Fibroblast of mammary gland (primary cell): ENCODE measurements at regions not wholly inside any gene's neighbourhood (a gene's known extent, or its start where the extent isn't known, plus 50 kb on each side); places are given as distances from the start of the nearest gene placed in this dataset.

Experiments used
- DNase-seq: peaks from one replicate; pipeline ENCODE4 v3.0.0-alpha.2; 2010; ENCODE audit warnings: low read depth
- H3K4me3 ChIP-seq: 2 replicates; pipeline ENCODE4 v1.5.1; 2011; ENCODE audit warnings: low read depth, mild to moderate bottlenecking, low read length, moderate library complexity; ENCODE audit not compliant: control insufficient read depth
- TF ChIP-seq, protein P1 (sequence below): conservative IDR thresholded peaks from 2 replicates; pipeline ENCODE4 v1.5.1; 2011; ENCODE audit warnings: low read depth, low read length, inconsistent platforms; ENCODE audit not compliant: control insufficient read depth, insufficient read depth

DNA sequence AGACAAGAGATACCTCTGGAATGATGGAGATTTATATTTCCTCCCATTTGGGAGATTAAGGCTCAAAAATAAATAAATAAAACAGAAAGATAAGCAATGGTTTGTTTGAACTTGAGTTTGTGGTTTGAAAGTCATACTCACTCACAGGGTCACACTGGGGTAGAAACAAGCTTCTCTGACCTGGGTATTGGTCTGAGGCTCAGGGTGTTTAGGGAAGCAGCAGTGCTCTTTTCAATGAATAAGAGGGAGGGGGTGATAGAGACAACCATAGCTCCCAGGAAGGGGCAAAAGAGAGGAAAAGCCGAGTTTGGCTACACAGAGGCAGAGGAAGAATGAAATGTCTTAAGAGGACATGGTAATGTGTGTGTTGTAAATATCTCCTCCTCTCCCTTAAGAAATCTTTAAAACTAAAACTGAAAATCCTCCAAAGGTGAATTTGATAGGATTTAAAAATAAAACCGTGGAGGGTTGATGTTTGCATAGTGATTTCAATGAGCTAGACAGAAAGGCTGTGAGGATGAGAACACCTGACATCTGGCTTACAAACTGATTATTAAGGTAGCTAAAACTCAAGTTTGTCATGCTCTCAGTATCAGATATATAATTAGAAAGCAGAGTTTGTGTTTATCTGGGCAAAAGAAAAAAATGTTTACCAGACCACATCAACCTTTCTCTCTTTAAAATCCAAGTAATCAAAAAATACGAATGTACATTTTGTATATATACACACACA is 159.9 kb upstream of the TMEFF2 start:
- TF ChIP-seq, protein P1, sequence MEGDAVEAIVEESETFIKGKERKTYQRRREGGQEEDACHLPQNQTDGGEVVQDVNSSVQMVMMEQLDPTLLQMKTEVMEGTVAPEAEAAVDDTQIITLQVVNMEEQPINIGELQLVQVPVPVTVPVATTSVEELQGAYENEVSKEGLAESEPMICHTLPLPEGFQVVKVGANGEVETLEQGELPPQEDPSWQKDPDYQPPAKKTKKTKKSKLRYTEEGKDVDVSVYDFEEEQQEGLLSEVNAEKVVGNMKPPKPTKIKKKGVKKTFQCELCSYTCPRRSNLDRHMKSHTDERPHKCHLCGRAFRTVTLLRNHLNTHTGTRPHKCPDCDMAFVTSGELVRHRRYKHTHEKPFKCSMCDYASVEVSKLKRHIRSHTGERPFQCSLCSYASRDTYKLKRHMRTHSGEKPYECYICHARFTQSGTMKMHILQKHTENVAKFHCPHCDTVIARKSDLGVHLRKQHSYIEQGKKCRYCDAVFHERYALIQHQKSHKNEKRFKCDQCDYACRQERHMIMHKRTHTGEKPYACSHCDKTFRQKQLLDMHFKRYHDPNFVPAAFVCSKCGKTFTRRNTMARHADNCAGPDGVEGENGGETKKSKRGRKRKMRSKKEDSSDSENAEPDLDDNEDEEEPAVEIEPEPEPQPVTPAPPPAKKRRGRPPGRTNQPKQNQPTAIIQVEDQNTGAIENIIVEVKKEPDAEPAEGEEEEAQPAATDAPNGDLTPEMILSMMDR = no peak
- no peak for DNase-seq
- H3K4me3 ChIP-seq = no peak overlapping the region

DNA sequence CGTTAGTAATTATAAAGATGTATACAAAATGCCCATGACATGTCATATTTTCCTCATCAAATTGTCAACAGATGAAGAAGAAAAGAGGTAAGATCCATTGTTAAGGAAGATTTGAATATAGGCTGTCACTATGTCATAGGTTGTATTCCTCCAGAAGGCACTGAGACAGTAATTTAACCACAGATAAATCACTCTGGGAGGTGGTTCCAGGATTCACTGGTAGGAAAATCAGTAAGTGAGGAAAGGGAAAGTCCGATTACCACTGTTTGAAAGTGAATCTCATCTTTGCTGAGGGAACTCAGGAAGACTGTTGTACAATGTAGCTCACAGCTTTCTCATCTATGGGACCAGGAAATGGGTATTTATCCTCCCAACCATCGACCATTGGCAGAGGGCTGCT is 152.8 kb upstream of the TMEFF2 start:
- TF ChIP-seq, protein P1 = no peak
- no peak for DNase-seq

DNA sequence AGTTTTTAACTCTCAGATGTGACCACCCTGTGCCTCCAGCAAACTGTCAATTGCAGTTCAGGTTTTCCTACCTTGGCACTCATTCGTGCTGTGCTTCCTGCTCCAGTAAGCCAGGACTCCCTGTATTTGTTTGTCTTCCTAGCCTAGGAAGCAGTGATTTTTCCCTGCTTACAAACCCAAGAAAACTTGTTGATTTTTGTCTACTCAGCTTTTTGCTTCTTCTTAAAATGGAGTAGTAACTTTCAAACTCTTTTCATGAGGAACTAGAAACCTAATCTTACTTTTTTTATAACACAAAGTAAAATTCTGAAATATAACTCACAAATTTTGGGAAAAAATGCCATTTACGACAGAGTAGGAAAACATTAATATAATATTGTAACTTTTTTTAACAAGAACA is 150.6 kb upstream of the TMEFF2 start:
- TF ChIP-seq, protein P1 = no peak
- DNase-seq = no peak

More for the DNA sequence above, 152.8 kb upstream of the TMEFF2 start:
- no peak overlapping the region for H3K4me3 ChIP-seq

DNA sequence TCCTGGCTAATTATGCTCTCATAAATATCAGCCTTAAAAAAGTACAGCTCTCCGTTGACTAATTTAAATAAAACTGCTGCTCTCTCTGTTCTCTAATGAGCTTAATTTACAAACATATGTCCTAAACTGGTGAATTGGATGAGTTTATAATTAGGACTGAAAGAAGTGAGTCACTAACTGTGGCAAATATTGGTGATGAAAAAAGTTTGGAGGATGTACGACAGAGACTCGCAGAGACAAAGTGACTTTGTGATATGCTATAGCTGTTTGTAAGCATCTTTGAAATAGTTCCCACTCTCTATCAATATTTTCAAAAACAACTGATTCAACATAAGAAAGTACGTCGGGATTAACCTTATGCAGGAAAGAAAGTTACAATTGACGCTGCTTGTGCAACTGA is 138.9 kb upstream of the TMEFF2 start:
- TF ChIP-seq, protein P1 = no peak
- H3K4me3 ChIP-seq = no peak overlapping the region
- DNase-seq = no peak

More for the DNA sequence above, 150.6 kb upstream of the TMEFF2 start:
- H3K4me3 ChIP-seq = no peak overlapping the region

DNA sequence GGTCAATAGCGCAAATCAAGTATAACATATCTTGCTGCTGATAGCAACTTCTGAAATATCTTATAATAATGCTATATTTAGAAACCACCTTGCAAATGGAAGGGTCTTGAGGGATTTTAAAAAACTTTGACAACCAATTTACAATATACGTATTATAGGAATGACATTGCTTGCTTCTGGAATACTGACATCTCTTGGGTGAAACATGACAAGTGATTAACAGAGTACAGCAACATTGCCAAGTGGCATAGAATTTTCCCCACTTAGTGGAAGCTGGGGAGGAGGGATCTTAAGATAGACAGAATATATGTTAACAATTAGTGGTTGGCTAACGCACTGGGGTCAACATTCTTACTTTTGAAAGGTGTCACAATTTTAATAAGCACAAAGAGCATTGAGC is 133.6 kb upstream of the TMEFF2 start:
- H3K4me3 ChIP-seq = no peak overlapping the region
- TF ChIP-seq, protein P1 = no peak
- no peak for DNase-seq

DNA sequence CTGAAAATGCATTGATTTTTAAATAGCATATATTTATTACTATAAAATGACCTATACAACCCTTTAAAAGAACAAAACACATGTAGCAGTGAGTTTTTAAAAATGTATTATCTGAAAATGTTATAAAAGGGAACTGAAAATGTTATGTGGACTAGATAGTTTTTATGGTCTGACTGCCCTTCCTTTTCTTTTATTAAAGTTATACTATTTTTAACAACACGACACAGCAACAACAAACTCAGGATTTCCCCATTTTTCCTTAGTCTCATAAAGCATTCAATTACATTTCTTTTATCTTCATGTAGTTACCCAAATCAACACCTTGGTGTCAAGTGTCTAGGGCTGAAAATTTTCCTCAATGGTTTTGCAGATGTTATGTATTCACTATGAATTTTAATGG is 132.8 kb upstream of the TMEFF2 start:
- TF ChIP-seq, protein P1 = no peak
- no peak for DNase-seq
- H3K4me3 ChIP-seq = no peak overlapping the region
